Stomach smooth muscle (tissue), 2 donors: ENCODE measurements at regions not wholly inside any gene's neighbourhood (a gene's known extent, or its start where the extent isn't known, plus 50 kb on each side); places are given as distances from the start of the nearest gene placed in this dataset.

Source experiments
- H3K27ac ChIP-seq: one replicate; pipeline ENCODE4 v1.7.0; 2013; ENCODE audit warnings: mild to moderate bottlenecking, low read length, inconsistent platforms
- H3K27me3 ChIP-seq, 2 donors: one replicate each; pipeline ENCODE4 v1.7.0; 2013; ENCODE audit warnings: low read length in 2 of 2; ENCODE audit not compliant: insufficient read depth in 2 of 2, control insufficient read depth in 1 of 2
- H3K36me3 ChIP-seq, 2 donors: one replicate each; pipeline ENCODE4 v1.7.0; 2013; ENCODE audit warnings: low read length in 2 of 2; ENCODE audit not compliant: control insufficient read depth in 2 of 2, insufficient read depth in 2 of 2
- H3K4me1 ChIP-seq: one replicate; pipeline ENCODE4 v1.7.0; 2013; ENCODE audit warnings: low read length; ENCODE audit not compliant: control insufficient read depth, insufficient read depth
- H3K4me3 ChIP-seq, 2 donors: one replicate each; pipeline ENCODE4 v1.7.0; 2013; ENCODE audit warnings: low read length in 2 of 2
- H3K9ac ChIP-seq, 2 donors: one replicate each; pipeline ENCODE4 v1.7.0; 2013; ENCODE audit warnings: low read length in 2 of 2, mild to moderate bottlenecking in 1 of 2
- H3K9me3 ChIP-seq, 2 donors: one replicate each; pipeline ENCODE4 v1.7.0; 2013; ENCODE audit warnings: low read length in 2 of 2; ENCODE audit not compliant: control insufficient read depth in 2 of 2
- donor health status: healthy.
- donor health status: Pancreatic carcinoma.

DNA sequence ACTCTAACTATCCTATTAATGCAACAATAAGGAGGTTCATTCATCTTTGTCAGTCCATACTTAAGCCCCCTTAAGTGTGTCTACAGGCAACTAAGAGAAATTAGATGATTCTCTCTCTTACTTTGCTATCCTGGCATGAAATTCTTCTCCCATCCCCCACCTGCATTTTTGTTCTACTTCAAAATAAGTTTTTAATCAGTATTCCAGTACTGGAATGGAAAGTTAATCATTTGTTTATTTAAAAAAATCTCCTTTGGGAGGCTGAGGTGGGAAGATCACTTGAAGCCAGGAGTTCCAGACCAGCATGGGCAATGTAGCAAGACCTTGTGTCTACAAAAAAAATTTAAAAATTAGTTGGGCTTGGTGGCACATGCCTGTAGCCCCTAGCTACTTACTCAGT, 222.1 kb downstream of the MZT1 start:
- H3K4me1 ChIP-seq, result no peaks in the 10 kb centered on the region
- H3K36me3 ChIP-seq, result no peaks in the 10 kb centered on the region
- no peaks in the 10 kb centered on the region for H3K27me3 ChIP-seq
- H3K9me3 ChIP-seq, result no peaks in the 10 kb centered on the region
- H3K9ac ChIP-seq, result no peak overlapping the region
- H3K27ac ChIP-seq, result no peak overlapping the region
- no peak overlapping the region for H3K4me3 ChIP-seq

- Histone ChIP-seq H3K4me1 (no peaks in the 10 kb centered on the region), H3K27ac (no peak overlapping the region), H3K9me3 (no peaks in the 10 kb centered on the region), H3K9ac (no peak overlapping the region), H3K4me3 (no peak overlapping the region), H3K36me3 (no peaks in the 10 kb centered on the region), H3K27me3 (no peaks in the 10 kb centered on the region)
Measured at GRCh38 chr13:72504131-72504841, 223.1 kb downstream of the MZT1 start.

- no peaks in the 10 kb centered on the region for H3K4me1 ChIP-seq
- H3K27me3 ChIP-seq, result no peaks in the 10 kb centered on the region
- no peaks in the 10 kb centered on the region for H3K36me3 ChIP-seq
- no peaks in the 10 kb centered on the region for H3K9me3 ChIP-seq
- H3K4me3 ChIP-seq, result no peak overlapping the region
- H3K9ac ChIP-seq, result no peak overlapping the region
- H3K27ac ChIP-seq, result no peak overlapping the region
Measured at GRCh38 chr13:72500851-72501250, 226.6 kb downstream of the MZT1 start.

DNA sequence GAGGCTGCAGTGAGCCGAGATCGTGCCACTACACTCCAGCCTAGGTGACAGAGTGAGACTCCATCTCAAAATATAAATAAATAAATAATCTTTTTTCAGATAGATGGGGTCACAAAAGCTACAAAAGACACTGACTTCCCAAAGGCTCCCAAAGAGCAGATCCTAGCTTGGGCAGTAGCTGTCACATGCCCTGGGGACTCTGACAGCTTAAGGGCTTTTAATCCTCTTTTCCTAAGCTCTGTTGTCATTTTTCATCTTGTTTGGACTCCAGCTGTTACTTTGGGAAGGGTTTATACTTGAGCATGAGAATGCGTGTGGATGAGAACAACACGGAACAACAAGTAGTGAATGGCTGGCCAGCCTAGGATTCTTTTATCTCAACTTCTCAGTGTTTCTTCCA, 231.7 kb downstream of the MZT1 start:
- Histone ChIP-seq H3K27me3 (no peaks in the 10 kb centered on the region), H3K27ac (no peak overlapping the region), H3K9ac (no peak overlapping the region), H3K36me3 (no peaks in the 10 kb centered on the region), H3K9me3 (no peaks in the 10 kb centered on the region), H3K4me1 (no peaks in the 10 kb centered on the region), H3K4me3 (no peak overlapping the region)

DNA sequence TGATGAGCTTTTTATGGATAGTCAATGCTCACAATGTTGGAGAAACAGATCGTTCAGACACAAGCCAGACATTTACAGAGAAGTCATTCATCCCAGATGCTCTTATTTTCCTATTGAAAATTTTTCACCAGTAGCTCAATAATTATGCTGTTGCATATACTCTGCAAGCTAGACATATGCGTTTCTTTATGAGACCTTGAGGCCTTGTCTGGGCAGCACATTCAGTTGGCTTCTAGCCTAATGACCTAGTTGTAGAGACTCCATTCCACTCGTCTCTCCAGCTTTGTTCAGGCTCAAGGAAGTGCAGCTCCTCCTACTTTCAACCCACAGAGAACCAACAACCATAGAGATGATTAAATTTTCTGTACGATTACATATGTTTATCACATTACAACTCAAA, 237.7 kb downstream of the MZT1 start:
- H3K27ac ChIP-seq, result no peak overlapping the region
- H3K36me3 ChIP-seq, result no peaks in the 10 kb centered on the region
- H3K9me3 ChIP-seq, result no peaks in the 10 kb centered on the region
- no peaks in the 10 kb centered on the region for H3K27me3 ChIP-seq
- H3K9ac ChIP-seq, result no peak overlapping the region
- H3K4me3 ChIP-seq, result no peak overlapping the region
- no peaks in the 10 kb centered on the region for H3K4me1 ChIP-seq

DNA sequence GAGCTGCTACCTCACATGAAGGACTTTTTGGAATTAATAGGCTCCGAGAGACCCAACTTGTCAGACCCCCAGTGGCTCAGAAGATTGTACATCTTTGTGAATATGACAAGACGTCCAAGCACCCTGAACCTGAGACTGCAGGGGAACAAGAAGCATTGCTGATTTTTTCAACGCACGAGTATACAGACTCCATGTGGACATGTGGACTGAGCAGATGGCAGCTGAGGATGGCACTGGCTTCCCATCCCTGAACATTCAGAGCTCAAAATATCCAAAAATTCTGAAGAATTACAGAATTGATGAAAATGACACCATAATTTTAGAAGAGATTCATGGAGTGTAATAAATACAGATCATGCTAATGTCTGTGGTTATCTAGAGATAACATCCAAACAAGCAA, 254.1 kb downstream of the MZT1 start:
- H3K4me1 ChIP-seq, result peaks cover 3% of the 10 kb centered on the region
- no peak overlapping the region for H3K4me3 ChIP-seq
- no peaks in the 10 kb centered on the region for H3K9me3 ChIP-seq
- no peaks in the 10 kb centered on the region for H3K27me3 ChIP-seq
- H3K9ac ChIP-seq, result no peak overlapping the region
- no peaks in the 10 kb centered on the region for H3K36me3 ChIP-seq
- H3K27ac ChIP-seq, result no peak overlapping the region

GRCh38 chr13:72469906-72470305, 257.5 kb downstream of the MZT1 start:
- no peaks in the 10 kb centered on the region for H3K36me3 ChIP-seq
- no peak overlapping the region for H3K27ac ChIP-seq
- peaks cover 3% of the 10 kb centered on the region for H3K4me1 ChIP-seq
- no peak overlapping the region for H3K4me3 ChIP-seq
- no peaks in the 10 kb centered on the region for H3K27me3 ChIP-seq
- no peaks in the 10 kb centered on the region for H3K9me3 ChIP-seq
- H3K9ac ChIP-seq, result no peak overlapping the region

DNA sequence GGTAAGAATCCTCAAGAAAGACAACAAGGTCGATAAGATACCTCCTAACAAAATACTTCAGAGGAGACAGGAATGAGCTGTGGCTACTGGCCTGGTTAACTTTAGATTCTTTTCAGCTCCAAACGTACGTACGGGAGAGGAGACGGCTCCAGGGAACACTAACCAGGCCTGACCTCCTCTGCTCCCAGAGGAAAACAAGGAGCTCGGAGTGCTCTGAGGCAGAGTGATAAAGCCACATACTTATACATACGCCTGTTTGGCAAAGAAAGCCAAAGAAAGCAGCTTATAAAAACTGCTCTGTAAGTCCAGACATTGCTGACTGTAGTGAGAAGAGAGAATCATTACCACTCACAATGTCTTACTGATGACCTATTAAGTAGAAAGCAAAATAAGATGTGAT, 263.9 kb downstream of the MZT1 start:
- Histone ChIP-seq H3K36me3 (no peaks in the 10 kb centered on the region), H3K9me3 (no peaks in the 10 kb centered on the region), H3K9ac (no peak overlapping the region), H3K27ac (no peak overlapping the region), H3K4me3 (peak overlapping the region in 1 of 2 donors; percentile 7), H3K4me1 (peaks cover 7% of the 10 kb centered on the region), H3K27me3 (no peaks in the 10 kb centered on the region)

DNA sequence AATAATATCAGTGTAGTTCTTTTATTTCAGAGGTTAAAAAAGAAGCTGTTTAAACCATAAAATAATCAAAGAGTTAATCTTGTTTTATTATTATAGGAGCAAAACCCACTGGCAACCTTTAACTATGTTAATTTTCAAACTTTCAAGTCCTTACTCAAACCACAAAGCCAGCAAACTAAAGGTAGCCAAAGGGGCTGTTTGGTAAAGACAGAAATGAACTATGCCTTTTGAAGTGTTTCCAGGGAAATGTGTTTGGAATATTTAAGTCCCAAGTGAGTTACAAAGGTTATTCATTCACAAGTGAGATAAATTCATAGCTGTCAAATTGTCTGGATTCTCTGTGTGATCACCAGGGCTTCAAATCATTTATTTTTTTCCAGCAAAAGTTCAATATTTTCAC, 264.7 kb downstream of the MZT1 start:
- H3K4me1 ChIP-seq, result peaks cover 7% of the 10 kb centered on the region
- H3K36me3 ChIP-seq, result no peaks in the 10 kb centered on the region
- H3K9me3 ChIP-seq, result no peaks in the 10 kb centered on the region
- H3K27me3 ChIP-seq, result no peaks in the 10 kb centered on the region
- no peak overlapping the region for H3K4me3 ChIP-seq
- no peak overlapping the region for H3K9ac ChIP-seq
- H3K27ac ChIP-seq, result no peak overlapping the region

DNA sequence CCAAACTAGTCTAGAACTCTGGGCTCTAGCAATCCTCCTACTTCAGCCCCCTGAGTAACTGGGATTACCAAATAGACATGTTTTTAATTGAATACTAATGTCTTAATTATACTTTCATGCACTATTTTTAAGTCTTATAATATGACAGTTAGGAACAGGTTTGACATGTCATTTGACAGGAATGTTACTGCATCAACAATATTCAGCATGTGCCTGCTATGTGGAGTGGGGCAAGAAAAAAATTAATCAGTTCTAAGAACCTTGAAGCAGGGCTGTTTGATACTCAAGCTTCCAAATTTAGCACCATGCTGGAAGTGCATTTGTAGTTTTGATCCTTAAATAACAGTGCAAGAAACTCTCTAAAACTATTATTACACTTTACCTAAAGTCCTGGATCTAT, 265.3 kb downstream of the MZT1 start:
- H3K4me3 ChIP-seq, result no peak overlapping the region
- no peak overlapping the region for H3K9ac ChIP-seq
- H3K27me3 ChIP-seq, result no peaks in the 10 kb centered on the region
- no peaks in the 10 kb centered on the region for H3K9me3 ChIP-seq
- H3K4me1 ChIP-seq, result peaks cover 7% of the 10 kb centered on the region
- H3K36me3 ChIP-seq, result no peaks in the 10 kb centered on the region
- H3K27ac ChIP-seq, result no peak overlapping the region

- H3K27me3 ChIP-seq, result no peaks in the 10 kb centered on the region
- no peak overlapping the region for H3K27ac ChIP-seq
- no peak overlapping the region for H3K9ac ChIP-seq
- H3K36me3 ChIP-seq, result no peaks in the 10 kb centered on the region
- peaks cover 4% of the 10 kb centered on the region for H3K4me1 ChIP-seq
- no peak overlapping the region for H3K4me3 ChIP-seq
- H3K9me3 ChIP-seq, result no peaks in the 10 kb centered on the region
Measured at GRCh38 chr13:72458701-72459100, 268.7 kb downstream of the MZT1 start.
